A549 (cell line): ENCODE measurements at regions not wholly inside any gene's neighbourhood (a gene's known extent, or its start where the extent isn't known, plus 50 kb on each side); places are given as distances from the start of the nearest gene placed in this dataset.
A peak's percentile ranks its signal among the peaks of the same experiment; 100 is the strongest.

Source experiments
- ATAC-seq, 2 experiments: fragments of 200-7000 bp in 1 of 2; fragments of >200 bp in 1 of 2; cut with Nextera tagmentation in 1 of 2; cut with Tn5 transposase in 1 of 2; 3 replicates each; pipeline versions ENCODE4 v1.8.0 to v1.9.1; 2018 to 2020; ENCODE audit warnings: mild to moderate bottlenecking in 1 of 2, moderate library complexity in 1 of 2
- CTCF ChIA-PET: fragments of 300-600 bp; sonication (Branson Sonifier 250); formaldehyde crosslinking; extraction: SDS; loops from one replicate; lab custom pipeline; 2021; ENCODE audit warnings: antibody characterized with exemption, inconsistent platforms; lab: Yijun Ruan, JAX
- POLR2A ChIA-PET: fragments of 350-600 bp; formaldehyde crosslinking; extraction: SDS; loops from one replicate; lab custom pipeline; 2021; ENCODE audit warnings: antibody characterized with exemption, inconsistent platforms; lab: Yijun Ruan, JAX
- DNase-seq, 2 experiments: peaks; one replicate each; pipeline versions ENCODE4 v3.0.0 to v3.0.0-alpha.2; 2011 to 2016; ENCODE audit warnings: low read depth in 1 of 2, low spot score in 1 of 2
- FAIRE-seq: peaks from 2 replicates; lab custom pipeline; 2011; peaks lifted over from hg19 to GRCh38; lab: Jason Lieb, UNC
- H3K27ac ChIP-seq, 2 experiments: fragments of >200 bp; sonication (Bioruptor Twin); formaldehyde crosslinking; 3 replicates each; pipeline ENCODE4 v1.5.1; 2016 to 2017
- H3K4me1 ChIP-seq: fragments of >200 bp; sonication (Bioruptor Twin); formaldehyde crosslinking; 3 replicates; pipeline ENCODE4 v1.6.1; 2016
- H3K4me2 ChIP-seq: fragments of >200 bp; sonication (Bioruptor Twin); formaldehyde crosslinking; 3 replicates; pipeline ENCODE4 v1.6.1; 2016
- H3K4me3 ChIP-seq: fragments of >200 bp; sonication (Bioruptor Twin); formaldehyde crosslinking; 3 replicates; pipeline ENCODE4 v1.5.1; 2016
- H3K9me3 ChIP-seq: fragments of >200 bp; sonication (Bioruptor Twin); formaldehyde crosslinking; 3 replicates; pipeline ENCODE4 v1.6.1; 2016
- CBX2 ChIP-seq: fragments of 200-600 bp; sonication (generic); IDR thresholded peaks from 2 replicates; pipeline ENCODE4 v1.6.1; 2016; ENCODE audit warnings: low read depth, mild to moderate bottlenecking, borderline replicate concordance
- CEBPB ChIP-seq, 2 experiments: fragments of >200 bp in 1 of 2; sonication (Bioruptor Twin) in 1 of 2; formaldehyde crosslinking in 1 of 2; IDR thresholded peaks; 2 replicates each; pipeline ENCODE4 v1.6.1; 2012 to 2016
- EP300 ChIP-seq, 2 experiments: fragments of >200 bp; sonication (Bioruptor Twin); formaldehyde crosslinking; IDR thresholded peaks; 2 replicates in 1 of 2; 3 replicates in 1 of 2; pipeline ENCODE4 v1.6.1; 2016 to 2017
- FOSB ChIP-seq: fragments of 250-450 bp; sonication (Bioruptor Pico); IDR thresholded peaks from 2 replicates; pipeline ENCODE4 v1.5.0; 2020; ENCODE audit warnings: mild to moderate bottlenecking, moderate library complexity
- FOSL2 ChIP-seq, 2 experiments: fragments of 450-650 bp in 1 of 2; fragments of >200 bp in 1 of 2; sonication (Bioruptor Twin) in 1 of 2; formaldehyde crosslinking; IDR thresholded peaks; 2 replicates each; pipeline versions ENCODE4 v1.5.0 to v1.6.1; 2016 to 2020; ENCODE audit warnings: mild to moderate bottlenecking in 1 of 2, moderate library complexity in 1 of 2
- GATA3 ChIP-seq: IDR thresholded peaks from 2 replicates; pipeline ENCODE4 v1.6.1; 2012; ENCODE audit warnings: borderline replicate concordance
- HOXA7 ChIP-seq: fragments of 250-450 bp; sonication (Bioruptor Pico); IDR thresholded peaks from 2 replicates; pipeline ENCODE4 v1.5.0; 2020; ENCODE audit warnings: mild to moderate bottlenecking, moderate library complexity
- HOXB5 ChIP-seq: fragments of 250-450 bp; sonication (Bioruptor Pico); IDR thresholded peaks from 2 replicates; pipeline ENCODE4 v1.5.0; 2020; ENCODE audit warnings: mild to moderate bottlenecking, moderate library complexity
- JUN ChIP-seq, 2 experiments: fragments of >200 bp; sonication (Bioruptor Twin); formaldehyde crosslinking; IDR thresholded peaks; 2 replicates in 1 of 2; 3 replicates in 1 of 2; pipeline ENCODE4 v1.6.1; 2016 to 2017
- JUNB ChIP-seq: fragments of >200 bp; sonication (Bioruptor Twin); formaldehyde crosslinking; IDR thresholded peaks from 2 replicates; pipeline ENCODE4 v1.6.1; 2016
- MAZ ChIP-seq: fragments of 150-350 bp; IDR thresholded peaks from 2 replicates; pipeline ENCODE4 v1.6.1; 2014; ENCODE audit warnings: antibody characterized with exemption, low read depth, low read length, borderline replicate concordance
- MYC ChIP-seq: IDR thresholded peaks from 2 replicates; pipeline ENCODE4 v1.6.1; 2012; ENCODE audit warnings: mild to moderate bottlenecking, inconsistent platforms, low read length, improper control_type of control experiment, borderline replicate concordance
- NR3C1 ChIP-seq: fragments of >200 bp; sonication (Bioruptor Twin); formaldehyde crosslinking; IDR thresholded peaks from 3 replicates; pipeline ENCODE4 v1.6.1; 2017
- POLR2A ChIP-seq: IDR thresholded peaks from 2 replicates; pipeline ENCODE4 v1.6.1; 2012; ENCODE audit warnings: mild to moderate bottlenecking, low read length
- POLR2AphosphoS2 ChIP-seq: conservative IDR thresholded peaks from 2 replicates; pipeline ENCODE4 v1.6.1; 2012; ENCODE audit warnings: low read length, improper control_type of control experiment, inconsistent platforms
- RAD21 ChIP-seq, 2 experiments: fragments of >200 bp in 1 of 2; sonication (Bioruptor Twin) in 1 of 2; formaldehyde crosslinking in 1 of 2; IDR thresholded peaks in 1 of 2; conservative IDR thresholded peaks in 1 of 2; 2 replicates in 1 of 2; 3 replicates in 1 of 2; pipeline ENCODE4 v1.6.1; 2012 to 2018; ENCODE audit warnings: inconsistent platforms in 1 of 2
- SMC3 ChIP-seq: fragments of >200 bp; sonication (Bioruptor Twin); formaldehyde crosslinking; IDR thresholded peaks from 3 replicates; pipeline ENCODE4 v1.6.1; 2018; ENCODE audit warnings: inconsistent platforms
- TFCP2L1 ChIP-seq: fragments of 250-450 bp; sonication (Bioruptor Pico); IDR thresholded peaks from 2 replicates; pipeline ENCODE4 v1.5.0; 2021; ENCODE audit warnings: mild to moderate bottlenecking
- ZNF302 ChIP-seq: fragments of 250-450 bp; sonication (Bioruptor Pico); IDR thresholded peaks from 2 replicates; pipeline ENCODE4 v1.9.0; 2021; ENCODE audit warnings: inconsistent platforms, mild to moderate bottlenecking, moderate library complexity
- WGBS: methylation state at CpG from one replicate; pipeline ENCODE4 v1.1.6; 2017; ENCODE audit errors: missing lambda C conversion rate; 5-methylcytosine and 5-hydroxymethylcytosine counted together
- TF ChIP-seq, protein P1 (sequence below): IDR thresholded peaks from 2 replicates; pipeline ENCODE4 v1.6.1; 2012; ENCODE audit warnings: low read depth, borderline replicate concordance
- TF ChIP-seq, protein P2 (sequence below): IDR thresholded peaks from 2 replicates; pipeline ENCODE4 v1.6.1; 2012
- TF ChIP-seq, protein P3 (sequence below): IDR thresholded peaks from 2 replicates; pipeline ENCODE4 v1.6.1; 2012

DNA sequence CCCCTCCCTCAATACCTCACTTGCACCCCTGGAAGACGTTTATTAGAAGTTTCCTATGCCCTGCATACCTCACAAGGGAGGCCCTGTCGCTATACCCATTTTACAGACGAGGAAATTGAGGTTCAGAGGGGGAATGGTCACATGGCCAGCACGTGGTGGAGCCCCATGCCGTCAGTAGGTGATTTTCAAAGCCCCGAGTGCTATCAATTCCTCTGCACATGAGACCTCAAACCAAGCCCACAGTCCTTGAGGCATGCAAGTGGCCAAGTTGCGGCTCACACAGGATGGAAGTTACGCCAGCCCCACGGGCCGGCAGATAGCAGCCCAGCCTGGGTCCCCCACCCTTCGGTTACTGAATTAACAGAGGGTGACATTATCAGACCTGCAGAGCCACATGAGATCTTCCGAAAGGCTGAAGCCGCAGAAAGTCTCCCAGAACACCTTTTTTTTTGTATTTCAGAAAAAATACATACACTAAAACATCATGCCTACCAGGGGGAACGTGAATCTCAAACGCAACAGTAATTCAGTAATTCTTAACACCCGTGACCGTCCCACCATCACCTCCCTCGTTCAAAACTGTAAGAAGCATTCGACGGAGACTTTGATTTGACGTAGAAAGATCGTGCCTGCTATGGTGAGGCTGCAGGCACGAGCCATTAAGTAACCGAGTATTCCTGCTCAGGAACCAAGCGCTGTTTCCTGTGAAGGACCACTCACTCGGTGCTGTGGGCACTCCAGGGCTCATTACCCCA is 129.0 kb downstream of the RFLNA start:
- peak overlapping the region; percentile 35 for H3K4me3 ChIP-seq
- H3K9me3 ChIP-seq, result no peaks in the 10 kb centered on the region
- FAIRE-seq (no peak), DNase-seq (no peak), ATAC-seq (no peak)
- ChIA-PET CTCF (interaction anchor here (0.8 to 2.3 kb wide), 4 partner anchors 25 to 340 kb away, joined by 3 to 11 read pairs (median 4); no protein-coding TSS in a partner anchor), POLR2A (no interaction called here)
- 90% methylated on average over 26 of the region's 26 CpGs for WGBS
- peak overlapping the region; percentile 99 for H3K4me2 ChIP-seq
- peak overlapping the region; percentile 91 to 99 for H3K27ac ChIP-seq
- H3K4me1 ChIP-seq, result peaks cover 34% of the 10 kb centered on the region
- TF ChIP-seq, protein P1, sequence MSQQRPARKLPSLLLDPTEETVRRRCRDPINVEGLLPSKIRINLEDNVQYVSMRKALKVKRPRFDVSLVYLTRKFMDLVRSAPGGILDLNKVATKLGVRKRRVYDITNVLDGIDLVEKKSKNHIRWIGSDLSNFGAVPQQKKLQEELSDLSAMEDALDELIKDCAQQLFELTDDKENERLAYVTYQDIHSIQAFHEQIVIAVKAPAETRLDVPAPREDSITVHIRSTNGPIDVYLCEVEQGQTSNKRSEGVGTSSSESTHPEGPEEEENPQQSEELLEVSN, result no peak

DNA sequence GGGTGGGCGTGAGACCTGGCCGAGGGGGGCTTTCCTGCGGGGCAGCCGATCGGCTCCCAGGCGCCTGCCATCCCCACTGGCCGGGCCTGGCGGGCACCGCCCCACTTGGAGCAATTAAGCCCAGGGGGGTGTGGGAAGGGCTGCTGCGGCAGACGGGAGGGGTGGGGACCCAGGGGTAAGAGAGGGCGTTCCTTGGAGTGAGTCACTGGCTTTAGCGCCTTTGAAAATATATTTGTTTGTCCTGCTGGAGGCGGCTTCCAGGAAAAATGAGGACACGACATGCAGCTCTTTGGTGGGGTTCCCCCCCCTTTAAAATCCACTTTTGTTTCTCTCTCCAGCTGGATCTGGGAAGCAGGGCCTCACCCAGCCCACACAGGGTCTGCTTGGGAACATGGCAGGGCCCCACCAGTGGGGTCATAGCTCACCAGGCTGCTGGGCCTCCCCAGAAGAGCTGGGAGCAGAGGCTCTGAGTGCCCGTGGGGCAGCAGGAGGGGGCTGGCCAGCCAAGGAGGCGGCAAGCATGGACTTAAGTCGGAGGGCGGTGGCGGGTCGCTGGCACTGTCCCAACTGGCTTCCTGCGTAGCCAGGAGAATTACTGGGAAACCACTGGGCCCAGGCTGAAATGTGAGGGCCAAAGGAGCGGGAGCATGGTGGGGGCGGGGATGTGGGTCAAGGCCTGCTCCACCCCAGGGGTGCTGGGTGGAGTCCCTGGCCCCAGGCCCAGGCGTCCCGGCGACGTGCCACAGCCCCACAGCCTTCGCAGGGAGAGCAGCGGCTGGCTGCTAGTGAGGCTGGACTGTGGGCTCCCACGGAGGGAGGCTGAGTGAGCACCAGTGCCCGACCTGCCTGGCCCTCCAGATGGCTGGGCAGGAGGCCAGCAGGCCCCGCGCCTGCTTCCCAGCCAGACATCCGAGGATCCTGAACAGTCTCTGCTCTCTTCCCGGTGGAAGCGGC is 128.0 kb downstream of the RFLNA start:
- H3K4me1 ChIP-seq, result peaks cover 34% of the 10 kb centered on the region
- ATAC-seq, result peak; percentile 80 to 87
- DNase-seq, result peak; percentile 98
- 2% methylated on average over 21 of the region's 37 CpGs for WGBS
- peak overlapping the region; percentile 91 to 99 for H3K27ac ChIP-seq
- H3K9me3 ChIP-seq, result no peaks in the 10 kb centered on the region
- TF ChIP-seq MYC (peak; percentile 31; the same call in 1 of the 2 replicates), GATA3 (peak; percentile 78), SMC3 (peak; percentile 30; the same call in 1 of the 3 replicates), JUN (IDR thresholded peaks at IDR 0.05) (peak; percentile 67 to 85), RAD21 (conservative IDR thresholded peaks at IDR 0.05 in 1 of 2, IDR thresholded peaks at IDR 0.05 in 1 of 2) (peak in 1 of 2 experiments; percentile 52; a peak in 3 of 5 replicates), FOSB (CRISPR knock-in tag) (no peak), JUNB (peak; percentile 51), EP300 (IDR thresholded peaks at IDR 0.05) (peak in 1 of 2 experiments; percentile 76; a peak in 3 of 5 replicates), MAZ (0 out of 2 replicates have a peak, but pooled peaks have one; percentile 29), CEBPB (IDR thresholded peaks at IDR 0.05) (no peak), FOSL2 (IDR thresholded peaks at IDR 0.05) (peak; percentile 72), FOSL2 (CRISPR knock-in tag; IDR thresholded peaks at IDR 0.05) (peak; percentile 79), POLR2A (peak; percentile 11; the same call in 1 of the 2 replicates)
- TF ChIP-seq, protein P1, result no peak
- TF ChIP-seq, protein P2, sequence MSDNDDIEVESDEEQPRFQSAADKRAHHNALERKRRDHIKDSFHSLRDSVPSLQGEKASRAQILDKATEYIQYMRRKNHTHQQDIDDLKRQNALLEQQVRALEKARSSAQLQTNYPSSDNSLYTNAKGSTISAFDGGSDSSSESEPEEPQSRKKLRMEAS, result peak; percentile 72
- TF ChIP-seq, all 56 proteins: peak for 11
- FAIRE-seq, result peak; percentile 84
- POLR2A ChIA-PET, result interaction anchor here (1.3 to 1.9 kb wide), 2 partner anchors 34 to 96 kb away, joined by 6 to 7 read pairs; no protein-coding TSS in a partner anchor
- H3K4me2 ChIP-seq, result peak overlapping the region; percentile 99
- peak overlapping the region; percentile 46 for H3K4me3 ChIP-seq
- CTCF ChIA-PET, result interaction anchor here (1.2 to 2.2 kb wide), 2 partner anchors 30 to 43 kb away, joined by 4 to 6 read pairs; no protein-coding TSS in a partner anchor

DNA sequence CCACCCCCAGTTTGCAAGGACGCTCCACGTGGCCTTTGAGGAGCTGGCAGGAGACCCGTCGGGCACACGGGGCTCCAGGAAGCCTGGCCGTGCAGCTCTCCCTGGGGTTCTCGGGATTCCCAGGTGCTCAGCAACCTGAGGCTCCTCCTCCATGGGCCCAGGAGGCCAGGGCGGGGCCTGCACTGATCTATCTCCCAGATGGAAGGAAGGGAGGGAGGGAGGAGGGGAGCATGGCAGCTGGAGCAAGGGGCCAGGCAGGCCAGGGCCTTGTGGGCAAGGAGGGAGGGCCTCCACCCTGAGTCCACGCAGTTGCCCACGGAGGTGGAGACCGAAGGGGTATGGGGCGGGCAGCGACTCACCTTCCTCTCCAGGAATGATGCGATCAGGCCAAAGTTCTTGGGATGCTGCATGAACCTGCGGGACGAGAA is 127.3 kb downstream of the RFLNA start:
- H3K4me2 ChIP-seq, result peak overlapping the region; percentile 99
- ATAC-seq (peak; percentile 54 to 56), DNase-seq (peak; percentile 58 to 78), FAIRE-seq (no peak)
- H3K4me1 ChIP-seq, result peaks cover 34% of the 10 kb centered on the region
- WGBS, result 41% methylated on average over 15 of the region's 16 CpGs
- no peak for TF ChIP-seq POLR2A
- no peak for TF ChIP-seq POLR2AphosphoS2
- no peak for TF ChIP-seq HOXA7 (CRISPR knock-in tag)
- TF ChIP-seq ZNF302 (CRISPR knock-in tag), result no peak
- TF ChIP-seq HOXB5, result 0 out of 2 replicates have a peak, but pooled peaks have one; percentile 25
- TF ChIP-seq, protein P3, sequence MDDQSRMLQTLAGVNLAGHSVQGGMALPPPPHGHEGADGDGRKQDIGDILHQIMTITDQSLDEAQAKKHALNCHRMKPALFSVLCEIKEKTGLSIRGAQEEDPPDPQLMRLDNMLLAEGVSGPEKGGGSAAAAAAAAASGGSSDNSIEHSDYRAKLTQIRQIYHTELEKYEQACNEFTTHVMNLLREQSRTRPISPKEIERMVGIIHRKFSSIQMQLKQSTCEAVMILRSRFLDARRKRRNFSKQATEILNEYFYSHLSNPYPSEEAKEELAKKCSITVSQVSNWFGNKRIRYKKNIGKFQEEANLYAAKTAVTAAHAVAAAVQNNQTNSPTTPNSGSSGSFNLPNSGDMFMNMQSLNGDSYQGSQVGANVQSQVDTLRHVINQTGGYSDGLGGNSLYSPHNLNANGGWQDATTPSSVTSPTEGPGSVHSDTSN, result peak; percentile 1; the same call in 1 of the 2 replicates
- TF ChIP-seq TFCP2L1, result no peak
- TF ChIP-seq, protein P2, result no peak
- no peak for TF ChIP-seq NR3C1
- no peak for TF ChIP-seq CBX2
- no peak for TF ChIP-seq FOSB (CRISPR knock-in tag)
- POLR2A ChIA-PET, result interaction anchor here (1.3 to 1.9 kb wide), 2 partner anchors 33 to 97 kb away, joined by 6 to 7 read pairs; no protein-coding TSS in a partner anchor
- CTCF ChIA-PET, result interaction anchor here (1.2 to 2.2 kb wide), 3 partner anchors 13 to 42 kb away, joined by 4 to 6 read pairs (median 6); no protein-coding TSS in a partner anchor
- H3K9me3 ChIP-seq, result no peaks in the 10 kb centered on the region
- peak overlapping the region; percentile 46 for H3K4me3 ChIP-seq
- peak overlapping the region; percentile 91 to 99 for H3K27ac ChIP-seq
